HG03103 (cell line): ENCODE measurements at regions not wholly inside any gene's neighbourhood (a gene's known extent, or its start where the extent isn't known, plus 50 kb on each side); places are given as distances from the start of the nearest gene placed in this dataset.
"Not testable (repeated sequence)": the region's sequence is repeated elsewhere in the genome, so short reads cannot be mapped to it uniquely, and the experiment has no call there.

ENCODE experiments used
- ATAC-seq: cut with Tn5 transposase; IDR thresholded peaks from one replicate; pipeline ENCODE4 v1.9.1; 2021; ENCODE audit warnings: low read depth; ENCODE audit not compliant: unreplicated experiment

GRCh38 chr2:5609201-5609600 lies 83.0 kb upstream of the SOX11 start:
- no peak for ATAC-seq

GRCh38 chr2:5612666-5613065 lies 79.5 kb upstream of the SOX11 start:
- no peak for ATAC-seq

GRCh38 chr2:5616019-5616418 lies 76.2 kb upstream of the SOX11 start:
- ATAC-seq: no peak

GRCh38 chr2:5617358-5617757 lies 74.8 kb upstream of the SOX11 start:
- ATAC-seq: no peak

- ATAC-seq: no peak
Measured at GRCh38 chr2:5617796-5618195, 74.4 kb upstream of the SOX11 start.

- no peak for ATAC-seq
Measured at GRCh38 chr2:5618271-5618670, 73.9 kb upstream of the SOX11 start.

GRCh38 chr2:5625556-5626065 lies 66.6 kb upstream of the SOX11 start:
- not testable (repeated sequence) for ATAC-seq

GRCh38 chr2:5628484-5628883 lies 63.7 kb upstream of the SOX11 start:
- ATAC-seq: not testable (repeated sequence)

GRCh38 chr2:5629510-5629909 lies 62.7 kb upstream of the SOX11 start:
- ATAC-seq: not testable (repeated sequence)

- ATAC-seq: not testable (repeated sequence)
Measured at GRCh38 chr2:5637051-5637450, 55.1 kb upstream of the SOX11 start.
